Right ventricle myocardium superior (tissue), 1 donor: ENCODE measurements at regions not wholly inside any gene's neighbourhood (a gene's known extent, or its start where the extent isn't known, plus 50 kb on each side); places are given as distances from the start of the nearest gene placed in this dataset.
A peak's percentile ranks its signal among the peaks of the same experiment; 100 is the strongest.

Experiments used
- ATAC-seq: fragments of 200-7000 bp; cut with Tn5 transposase; one replicate; pipeline ENCODE4 v1.9.1; 2020; ENCODE audit warnings: mild to moderate bottlenecking; ENCODE audit not compliant: poor library complexity
- DNase-seq: peaks from one replicate; pipeline ENCODE4 v3.0.0-alpha.2; 2020
- intact Hi-C: fragments of 100-400 bp; cut with DNase I; formaldehyde crosslinking; loops from one replicate; pipeline ENCODE4 v1.11.2; 2022
- donor health status: DM: no; HTN: yes; CAD: no; lungs with severe emphysema.

DNA sequence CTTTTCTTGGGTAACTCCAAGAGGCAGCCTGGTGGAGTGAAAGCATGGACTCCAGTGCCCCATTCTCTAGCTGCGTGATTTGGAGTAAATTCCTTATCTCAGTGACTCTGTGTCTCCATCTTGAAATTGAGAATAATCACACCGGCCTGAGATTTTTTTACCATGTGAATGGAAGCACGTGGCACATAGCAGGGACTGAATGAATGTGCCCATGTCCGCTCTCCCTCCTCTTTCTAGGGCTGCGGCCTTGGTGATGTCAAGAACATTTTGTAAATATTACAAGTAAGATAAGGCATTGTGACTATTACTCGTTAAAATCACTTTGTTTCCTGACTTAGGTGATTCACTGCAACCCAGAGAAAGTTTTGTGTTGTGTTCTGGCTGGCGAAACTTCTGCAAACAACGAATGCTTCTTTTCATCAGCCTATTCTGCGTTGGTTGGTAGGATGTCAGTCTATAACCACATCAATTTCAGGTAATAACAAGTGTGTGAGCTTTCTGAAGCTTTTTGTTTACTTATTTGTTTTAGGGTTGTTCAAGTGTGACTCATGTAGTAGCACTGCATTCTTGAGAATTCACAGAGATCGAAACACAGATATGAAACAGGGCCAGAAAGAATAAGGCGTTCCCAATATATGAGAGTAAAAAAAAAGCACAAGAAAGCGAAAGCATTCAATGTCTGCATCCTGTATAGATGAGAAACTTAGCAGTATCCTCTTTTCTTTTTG lies 135.7 kb upstream of the SLC45A1 start:
- DNase-seq = no peak
- intact Hi-C loops = no loop called here
- ATAC-seq = peak; percentile 22

- no peak for ATAC-seq
- DNase-seq = no peak
- intact Hi-C loops = no loop called here
Measured at GRCh38 chr1:8179132-8179793, 138.7 kb upstream of the SLC45A1 start.

DNA sequence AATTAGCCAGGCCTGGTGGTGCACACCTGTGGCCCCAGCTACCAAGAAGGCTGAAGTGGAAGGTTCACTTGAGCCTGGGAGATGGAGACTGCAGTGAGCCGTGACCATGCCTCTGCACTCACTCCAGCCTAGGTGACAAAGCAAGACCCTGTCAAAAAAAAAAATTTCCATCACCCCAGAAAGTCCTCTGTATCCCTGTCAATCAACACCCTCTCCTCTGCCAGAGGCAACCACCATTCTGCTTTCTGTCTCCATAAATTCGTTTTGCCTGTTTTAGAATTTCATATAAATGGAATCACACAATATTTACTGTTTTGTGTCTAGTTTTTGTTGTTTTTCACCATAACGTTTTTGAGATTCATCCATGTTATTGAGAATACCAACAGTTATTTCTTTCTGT lies 141.6 kb upstream of the SLC45A1 start:
- intact Hi-C loops = no loop called here
- no peak for DNase-seq
- ATAC-seq = no peak

- no peak for ATAC-seq
Measured at GRCh38 chr1:8174807-8175206, 143.1 kb upstream of the SLC45A1 start.

GRCh38 chr1:8171751-8172464 lies 145.8 kb upstream of the ERRFI1 start:
- DNase-seq (no peak), ATAC-seq (no peak)
- intact Hi-C loops = no loop called here

More at GRCh38 chr1:8174807-8175206, 143.1 kb upstream of the SLC45A1 start:
- DNase-seq = no peak
- intact Hi-C loops = no loop called here

DNA sequence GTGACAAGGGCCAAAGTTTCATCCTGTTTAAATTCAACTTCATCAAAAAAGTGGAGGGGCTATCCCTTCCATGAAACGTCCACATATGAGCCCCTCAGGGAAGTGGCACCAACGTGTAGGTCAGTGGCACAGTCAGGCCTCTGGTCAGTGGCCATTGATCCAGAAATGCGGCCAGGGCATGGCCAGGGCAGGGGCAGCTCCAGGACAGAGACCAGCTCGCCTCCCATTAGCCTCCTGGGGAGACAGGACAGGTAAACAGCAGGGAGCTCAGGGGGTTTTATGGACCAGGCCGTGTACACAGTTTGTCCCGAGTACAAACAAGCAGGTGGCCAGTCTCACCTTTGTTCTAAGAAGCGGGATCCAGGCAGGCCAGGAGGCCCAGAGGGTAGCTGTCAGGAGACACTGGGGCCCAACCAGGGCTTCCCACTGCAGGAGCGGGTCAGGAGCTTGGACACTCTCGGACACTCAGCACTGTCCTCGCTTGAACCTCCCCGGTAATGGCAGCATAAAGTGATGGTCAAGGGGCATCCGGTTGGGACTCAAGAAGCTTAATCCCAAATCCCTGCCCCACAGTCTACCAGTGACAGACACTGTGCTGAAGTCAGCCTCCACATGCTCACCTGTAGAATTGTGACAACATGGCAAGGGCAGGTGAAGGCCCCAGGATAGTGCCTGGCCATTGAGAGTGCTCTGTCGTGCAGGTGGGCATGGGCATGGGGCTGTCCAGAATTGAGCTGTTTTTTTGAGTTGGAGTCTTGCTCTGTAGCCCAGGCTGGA lies 144.1 kb upstream of the ERRFI1 start:
- ATAC-seq = peak; percentile 36
- DNase-seq = no peak
- intact Hi-C loops = no loop called here

DNA sequence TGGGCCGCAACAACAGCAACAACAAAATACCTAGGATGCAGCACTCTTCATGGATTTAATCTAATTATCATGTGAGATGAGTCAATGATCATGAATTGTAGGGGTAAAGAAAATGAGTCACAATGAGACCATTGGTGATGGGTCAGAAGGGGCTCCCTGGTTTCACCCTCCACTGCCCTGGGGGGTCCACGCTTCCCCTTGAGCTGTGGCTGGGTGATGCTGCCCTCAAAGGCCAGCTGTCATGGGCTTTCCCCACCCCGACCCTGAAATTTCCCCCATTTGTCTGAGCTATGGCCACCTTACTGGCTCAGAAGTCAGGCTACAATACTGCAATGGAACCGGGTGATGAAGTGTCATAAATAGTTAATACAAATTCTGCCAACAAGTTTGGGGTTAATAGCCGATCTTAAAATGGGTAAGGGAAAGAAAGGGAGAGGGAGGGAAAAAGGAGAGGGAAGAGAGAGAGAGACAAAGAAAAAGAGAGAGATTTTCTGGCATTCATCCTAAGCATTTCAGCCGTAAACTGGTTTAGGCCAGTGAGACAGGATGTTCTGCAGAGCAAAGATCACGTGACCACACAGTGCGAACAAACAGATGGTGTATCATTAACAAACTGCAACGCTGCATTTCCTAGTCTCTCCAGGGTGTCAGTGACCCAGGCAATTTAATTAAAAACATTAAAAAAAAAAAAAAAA lies 143.4 kb upstream of the ERRFI1 start:
- ATAC-seq (peak; percentile 94), DNase-seq (no peak)
- intact Hi-C loops = no loop called here

- DNase-seq (no peak), ATAC-seq (no peak)
- intact Hi-C loops = no loop called here
Measured at GRCh38 chr1:8167936-8168335, 141.8 kb upstream of the ERRFI1 start.

DNA sequence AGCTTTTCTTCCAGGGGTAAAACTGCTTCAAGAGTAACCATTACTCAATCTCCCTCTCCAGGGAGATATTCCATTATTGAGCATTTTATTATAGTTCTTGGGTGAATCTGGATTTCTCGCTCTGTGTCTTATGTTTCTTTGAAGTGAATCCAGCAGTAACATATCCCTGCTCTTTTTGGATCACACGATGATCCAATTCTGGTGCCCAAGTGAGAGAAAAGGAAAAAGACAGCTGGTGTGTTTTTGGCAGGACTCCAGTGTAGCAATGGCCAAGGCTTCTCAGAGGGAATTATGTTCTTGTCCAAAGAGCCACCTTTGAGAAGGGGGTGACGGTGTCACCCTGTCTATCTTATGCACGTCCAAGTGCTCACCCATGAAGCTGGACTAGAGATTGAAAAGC lies 140.3 kb upstream of the ERRFI1 start:
- intact Hi-C loops = no loop called here
- no peak for ATAC-seq
- DNase-seq = no peak

GRCh38 chr1:8165595-8166360 lies 139.7 kb upstream of the ERRFI1 start:
- no peak for DNase-seq
- intact Hi-C loops = no loop called here
- ATAC-seq = no peak

DNA sequence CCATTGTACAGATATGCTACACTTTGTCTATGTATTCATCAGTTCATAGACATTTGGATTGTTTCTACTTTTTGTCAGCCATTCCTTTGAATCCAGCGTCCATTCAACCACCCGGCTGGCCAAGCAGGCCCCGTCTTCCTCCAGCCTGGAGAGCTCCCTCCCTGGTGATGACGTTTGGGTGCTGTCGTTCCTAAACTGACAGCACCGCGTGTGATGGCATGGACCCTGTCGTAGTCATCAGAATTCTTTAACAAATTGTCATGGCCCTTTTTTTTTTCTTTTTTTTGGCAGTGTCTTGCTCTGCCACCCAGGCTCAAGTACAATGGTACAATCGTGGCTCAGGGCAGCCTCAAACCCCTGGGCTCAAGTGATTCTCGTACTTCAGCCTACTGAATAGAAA lies 138.6 kb upstream of the ERRFI1 start:
- ATAC-seq = no peak
- intact Hi-C loops = no loop called here

DNA sequence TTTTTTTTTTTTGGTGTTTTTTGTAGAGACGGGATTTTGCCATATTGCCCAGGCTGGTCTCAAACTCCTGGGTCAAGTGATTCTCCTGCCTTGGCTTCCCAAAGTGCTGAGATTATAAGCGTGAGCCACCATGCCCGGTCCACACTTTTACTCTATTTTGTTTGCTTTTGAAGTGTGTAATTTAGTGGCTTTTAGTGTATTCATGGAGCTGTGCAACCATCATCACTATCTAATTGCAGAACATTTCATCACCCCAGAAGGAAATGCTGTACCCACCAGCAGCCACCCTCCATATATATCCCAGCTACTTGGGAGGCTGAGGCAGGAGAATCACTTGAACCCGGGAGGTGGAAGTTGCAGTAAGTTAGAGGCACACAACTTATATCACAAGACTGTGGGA lies 136.9 kb upstream of the ERRFI1 start:
- intact Hi-C loops = no loop called here

More for the DNA sequence above, 138.6 kb upstream of the ERRFI1 start:
- no peak for DNase-seq

GRCh38 chr1:8162168-8162567 lies 136.1 kb upstream of the ERRFI1 start:
- DNase-seq (no peak), ATAC-seq (no peak)
- intact Hi-C loops = no loop called here

More for the DNA sequence above, 136.9 kb upstream of the ERRFI1 start:
- DNase-seq = no peak
- ATAC-seq = no peak

- ATAC-seq (no peak), DNase-seq (no peak)
- intact Hi-C loops = no loop called here
Measured at GRCh38 chr1:8161546-8162105, 135.5 kb upstream of the ERRFI1 start.

DNA sequence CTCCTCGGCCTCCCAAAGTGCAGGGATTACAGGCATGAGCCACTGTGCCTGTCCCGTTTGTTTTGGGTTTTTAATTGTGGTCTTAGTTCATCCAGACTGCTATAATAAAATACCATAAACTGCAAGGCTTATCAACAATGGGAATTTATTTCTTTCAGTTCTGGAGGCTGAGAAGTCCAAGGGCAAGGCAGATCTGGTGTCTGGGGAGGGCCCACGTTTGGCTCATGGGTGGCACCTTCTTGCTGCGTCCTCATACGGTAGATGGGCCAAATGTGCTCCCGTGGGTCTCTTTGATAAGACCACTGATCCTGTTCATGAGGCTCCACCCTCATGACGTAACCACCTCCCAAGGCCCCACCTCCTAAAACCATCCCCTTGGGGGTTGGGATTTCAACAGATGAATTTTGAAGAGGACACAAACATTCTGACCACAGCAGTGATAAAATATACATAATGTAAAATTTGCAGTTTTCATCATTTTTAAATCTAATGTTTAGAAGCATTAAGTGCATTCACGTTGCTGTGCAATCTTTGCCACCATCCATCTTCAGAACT lies 133.4 kb upstream of the ERRFI1 start:
- intact Hi-C loops = no loop called here
- DNase-seq (no peak), ATAC-seq (no peak)

GRCh38 chr1:8158995-8159394 lies 132.9 kb upstream of the ERRFI1 start:
- intact Hi-C loops = no loop called here
- ATAC-seq (no peak), DNase-seq (no peak)

DNA sequence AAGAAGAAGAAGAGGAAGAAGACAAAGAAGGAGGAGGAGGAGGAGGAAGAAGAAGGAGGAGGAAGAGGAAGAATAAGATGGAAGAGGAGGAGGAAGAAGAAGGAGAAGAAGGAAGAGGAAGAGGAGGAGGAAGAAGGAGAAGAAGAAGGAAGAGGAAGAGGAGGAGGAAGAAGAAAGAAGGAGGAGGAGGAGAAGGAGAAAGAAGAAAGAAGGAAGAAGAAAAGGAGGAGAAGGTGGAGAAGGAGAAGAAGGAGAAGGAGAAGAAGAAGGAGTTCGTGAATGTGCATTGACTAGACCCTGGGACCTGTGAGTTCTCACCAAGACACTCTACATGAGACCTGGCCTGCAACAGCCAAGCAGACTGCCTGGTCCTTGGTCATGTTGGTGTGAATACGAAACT lies 131.7 kb upstream of the ERRFI1 start:
- DNase-seq (no peak), ATAC-seq (no peak)
- intact Hi-C loops = no loop called here
